IPS DF 4.7 (cell line): ENCODE measurements at regions not wholly inside any gene's neighbourhood (a gene's known extent, or its start where the extent isn't known, plus 50 kb on each side); places are given as distances from the start of the nearest gene placed in this dataset.

Experiments
- DNase-seq: peaks from one replicate; pipeline ENCODE4 v3.0.0-alpha.2; 2013; ENCODE audit warnings: low spot score; ENCODE audit errors: extremely low read depth

DNA sequence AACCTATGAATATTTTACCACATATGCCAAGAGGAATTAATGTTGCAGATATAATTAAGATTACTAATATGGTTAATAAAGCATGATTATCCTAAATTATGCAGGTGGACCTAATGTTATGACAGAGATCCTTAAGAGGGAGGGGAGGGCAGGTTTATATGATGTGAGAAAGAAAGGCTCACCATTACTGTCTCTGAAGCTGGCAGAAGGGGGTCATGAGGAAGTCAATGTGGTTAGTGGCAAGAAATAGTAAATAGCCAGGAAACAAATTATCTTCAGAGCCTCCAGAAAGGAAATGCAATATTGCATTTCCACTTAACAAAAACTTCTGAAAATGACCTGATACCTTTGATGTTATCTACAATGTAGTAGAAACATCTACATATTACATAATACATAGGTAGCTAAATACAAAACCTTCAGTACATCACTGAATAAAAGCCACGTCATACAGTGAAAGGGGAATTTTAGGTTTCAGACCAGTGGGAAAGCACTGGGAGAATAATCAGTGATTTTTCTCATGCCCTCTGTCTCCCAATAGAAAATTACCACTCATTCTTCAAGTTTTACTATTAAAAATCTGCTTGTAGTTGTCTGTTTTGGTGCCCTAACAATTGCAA lies 609.2 kb downstream of the SPOCK3 start:
- DNase-seq, result no peak

DNA sequence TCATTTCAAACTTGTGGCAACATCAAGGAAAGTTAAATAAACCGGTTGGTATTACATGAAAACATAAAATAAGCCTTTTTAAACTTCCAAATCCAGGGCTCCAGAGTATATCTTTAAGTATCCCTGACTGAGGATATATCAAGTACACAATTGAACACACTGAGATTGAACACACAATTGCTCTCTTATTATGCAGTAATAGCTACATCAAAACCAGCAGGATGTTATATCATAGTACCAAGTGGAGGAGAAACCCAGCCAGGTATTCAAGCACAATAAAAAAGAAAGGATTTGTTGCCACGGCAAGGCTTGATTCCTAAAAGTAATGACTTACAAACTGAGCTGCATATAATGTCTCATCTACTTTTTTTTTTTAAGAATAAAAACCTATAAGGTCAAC lies 605.8 kb downstream of the SPOCK3 start:
- no peak for DNase-seq

DNA sequence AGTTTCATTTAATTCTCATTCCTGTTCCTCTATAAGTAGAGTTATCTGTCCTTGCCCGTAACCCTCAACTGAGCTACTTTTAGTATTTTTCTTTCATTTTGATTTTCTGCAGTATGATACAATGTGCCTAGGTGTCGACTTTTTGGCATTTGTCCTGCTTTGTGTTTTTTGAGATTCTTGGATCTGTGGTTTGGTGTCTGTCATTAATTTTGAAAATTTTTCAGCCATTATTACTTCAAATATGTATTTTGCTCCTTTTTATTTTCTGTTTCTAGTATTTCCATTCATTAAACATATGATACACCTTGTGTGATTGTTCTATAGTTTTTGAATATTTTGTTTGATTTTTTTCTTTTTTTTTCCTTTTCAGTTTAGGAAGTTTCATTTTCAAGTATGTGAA lies 598.9 kb downstream of the SPOCK3 start:
- no peak for DNase-seq

DNA sequence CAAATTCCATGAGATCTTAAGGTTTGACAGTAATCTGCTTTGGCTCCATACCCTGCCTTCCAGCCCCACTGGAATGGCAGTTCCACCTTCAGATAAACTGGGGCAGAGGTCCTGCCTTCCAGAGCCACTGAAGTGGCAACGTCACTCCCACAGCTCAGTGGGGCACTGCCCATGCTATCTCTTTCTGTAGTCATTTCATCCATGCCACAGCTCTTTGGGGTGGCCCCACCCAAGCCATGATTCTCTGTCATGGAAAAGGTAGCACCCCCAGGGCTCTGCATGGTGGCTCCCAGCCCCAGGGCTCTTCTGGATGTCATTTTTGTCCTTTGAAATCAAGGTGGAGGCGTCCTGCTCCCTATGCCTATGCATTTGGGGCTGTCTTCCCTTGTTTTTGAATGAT lies 596.5 kb downstream of the SPOCK3 start:
- no peak for DNase-seq

DNA sequence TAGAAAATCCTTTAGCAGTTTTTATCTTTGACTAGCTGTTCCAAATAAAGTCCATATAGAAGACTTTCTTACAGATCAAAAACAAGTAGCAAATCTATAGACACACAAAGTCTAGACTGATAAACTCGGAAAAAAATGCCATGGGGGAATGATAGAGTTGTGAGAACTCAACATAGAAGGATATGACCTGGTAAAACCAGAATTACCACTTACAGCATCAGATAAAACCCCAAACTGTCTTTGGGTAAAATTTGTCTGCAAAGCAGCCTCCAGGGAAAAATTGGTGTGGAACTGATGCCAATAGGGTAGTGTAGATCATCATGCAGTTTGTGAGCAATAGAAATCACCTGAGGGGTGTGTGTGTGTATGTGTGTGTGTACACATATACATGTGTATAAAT lies 579.1 kb downstream of the SPOCK3 start:
- no peak for DNase-seq

DNA sequence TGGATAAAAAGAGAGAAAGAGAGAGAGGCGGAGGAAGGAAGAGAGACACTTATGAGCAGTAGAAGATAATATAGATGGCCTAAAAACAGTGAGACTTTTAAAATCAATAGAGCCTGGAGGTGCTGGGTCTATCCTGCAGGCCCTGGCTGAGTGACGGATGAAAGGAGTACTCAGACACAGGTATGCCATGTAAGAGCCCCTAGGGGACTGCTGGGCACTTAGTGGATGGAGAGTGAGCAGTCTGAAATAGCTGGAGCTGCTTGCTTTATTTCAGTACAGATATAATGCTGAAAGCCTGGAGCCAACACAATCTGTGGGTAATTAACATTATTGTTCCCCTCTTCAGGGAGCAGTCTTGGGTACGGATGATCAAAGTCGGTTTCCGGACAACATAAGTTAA lies 578.6 kb downstream of the SPOCK3 start:
- no peak for DNase-seq

DNA sequence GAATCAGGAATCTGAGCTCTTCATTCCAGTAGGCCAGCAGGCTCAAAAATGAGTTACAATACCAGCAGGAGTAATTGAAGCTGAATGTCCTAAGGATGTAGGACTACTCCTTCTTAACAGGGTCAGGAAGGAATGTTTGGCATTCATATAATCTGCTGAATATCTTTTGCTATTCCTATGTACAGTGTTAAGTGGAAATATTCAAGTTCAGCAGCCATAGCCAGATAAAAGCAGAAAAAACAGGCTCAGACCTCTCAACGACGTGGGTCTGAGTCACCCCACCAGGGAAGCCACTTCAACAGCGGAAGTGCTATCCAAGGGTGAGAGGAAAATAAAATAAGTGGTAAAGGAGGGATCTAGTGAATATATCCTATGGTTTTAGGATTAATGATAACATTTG lies 577.0 kb downstream of the SPOCK3 start:
- DNase-seq, result no peak

DNA sequence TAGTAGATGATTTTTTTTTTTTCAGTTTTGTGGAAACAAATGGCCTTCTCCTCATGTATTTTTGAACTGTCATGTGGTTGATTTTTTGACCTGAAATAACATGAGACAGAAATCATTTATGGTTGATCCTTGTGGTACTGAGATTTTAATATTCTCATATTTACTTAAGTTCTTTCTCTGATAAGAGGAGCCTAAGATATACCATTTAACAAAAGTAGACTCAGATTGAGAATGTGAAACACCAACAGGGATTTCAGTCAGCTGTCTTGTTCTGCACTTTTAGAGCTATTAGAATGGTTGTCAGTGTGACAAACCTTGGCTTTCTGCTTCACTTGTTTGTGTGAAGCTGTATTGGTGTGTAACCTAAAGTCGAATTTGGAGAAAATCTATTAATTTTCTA lies 575.7 kb downstream of the SPOCK3 start:
- no peak for DNase-seq

DNA sequence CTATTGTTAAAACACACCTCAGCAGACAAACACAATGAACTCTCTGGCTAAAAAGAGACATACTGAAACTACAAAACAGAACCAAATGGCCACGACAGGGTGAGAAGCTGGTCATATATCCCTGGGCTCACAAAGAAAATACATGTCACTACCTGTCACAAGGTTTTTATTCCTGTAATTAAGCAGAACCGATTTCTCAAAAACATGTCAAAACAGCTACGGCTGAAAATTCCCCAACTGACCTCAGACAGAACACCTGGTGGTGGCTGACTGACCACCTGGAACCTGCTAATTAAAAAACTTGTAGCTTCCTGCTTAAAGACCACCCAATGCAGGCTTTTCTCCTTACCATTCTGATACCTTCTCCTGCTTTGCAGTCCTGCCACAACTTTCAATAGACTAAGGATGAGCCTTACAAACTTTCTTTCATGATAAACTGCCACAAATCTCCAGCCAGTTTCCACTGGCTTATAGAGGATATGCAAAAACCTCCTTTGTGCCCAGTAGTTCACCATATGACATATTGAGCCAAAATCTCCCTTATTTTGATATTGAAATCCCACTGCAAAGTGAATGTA lies 571.9 kb downstream of the SPOCK3 start:
- no peak for DNase-seq

DNA sequence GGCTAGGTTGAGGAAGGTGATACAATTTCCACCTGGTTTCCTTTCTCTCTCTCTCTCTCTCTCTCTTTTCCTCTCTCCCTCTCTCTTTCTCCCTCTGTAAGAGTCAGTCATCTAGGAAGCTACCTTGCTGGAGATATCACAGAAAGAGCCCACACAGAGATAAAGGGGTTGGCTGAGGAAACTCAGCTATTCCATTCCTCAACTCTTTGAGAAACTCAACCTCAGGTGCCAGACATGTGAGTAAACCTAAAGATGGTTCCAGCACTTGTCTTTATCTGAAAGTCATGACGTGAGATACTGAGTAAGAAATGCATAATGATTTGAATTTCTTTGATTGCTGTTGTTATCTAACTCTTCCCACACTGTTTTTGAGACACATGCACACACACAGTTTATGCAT lies 564.0 kb downstream of the SPOCK3 start:
- no peak for DNase-seq

DNA sequence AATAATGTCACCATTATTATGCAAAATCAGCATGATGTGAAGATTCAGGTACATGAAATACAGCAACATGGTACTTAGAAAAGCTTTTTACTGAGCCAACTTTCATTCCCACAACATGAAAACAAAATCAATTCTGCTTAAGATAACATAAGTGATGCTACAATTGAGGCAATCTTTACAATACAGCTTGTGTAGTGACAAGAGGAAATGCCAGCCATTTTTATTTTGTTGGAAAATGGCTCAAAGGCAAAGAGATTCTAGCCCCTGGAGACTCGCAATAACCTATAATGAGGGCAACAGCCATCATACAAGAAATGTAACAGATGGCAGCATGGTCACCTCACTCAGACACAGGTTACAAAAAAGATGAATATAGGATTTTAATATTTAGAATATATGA lies 560.4 kb downstream of the SPOCK3 start:
- no peak for DNase-seq

DNA sequence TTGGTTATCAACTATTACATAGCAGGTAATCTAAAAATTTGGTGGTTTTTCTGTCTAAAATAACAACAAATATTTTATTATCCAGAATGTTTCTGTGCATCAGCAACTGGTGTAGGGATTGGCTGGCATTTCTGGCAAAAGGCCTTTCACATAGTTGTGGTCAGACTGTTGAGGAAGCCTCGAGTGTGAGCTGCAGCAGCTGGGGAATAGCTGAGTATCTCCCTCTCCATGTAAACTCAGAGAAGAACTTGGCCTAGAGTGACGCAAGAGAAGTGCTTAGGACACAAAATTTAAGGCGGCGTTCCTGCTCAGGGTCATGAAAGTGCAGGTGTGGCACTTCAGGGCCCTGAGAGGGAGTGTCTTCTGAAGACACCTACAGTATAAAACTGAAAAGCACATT lies 558.9 kb downstream of the SPOCK3 start:
- DNase-seq, result no peak

DNA sequence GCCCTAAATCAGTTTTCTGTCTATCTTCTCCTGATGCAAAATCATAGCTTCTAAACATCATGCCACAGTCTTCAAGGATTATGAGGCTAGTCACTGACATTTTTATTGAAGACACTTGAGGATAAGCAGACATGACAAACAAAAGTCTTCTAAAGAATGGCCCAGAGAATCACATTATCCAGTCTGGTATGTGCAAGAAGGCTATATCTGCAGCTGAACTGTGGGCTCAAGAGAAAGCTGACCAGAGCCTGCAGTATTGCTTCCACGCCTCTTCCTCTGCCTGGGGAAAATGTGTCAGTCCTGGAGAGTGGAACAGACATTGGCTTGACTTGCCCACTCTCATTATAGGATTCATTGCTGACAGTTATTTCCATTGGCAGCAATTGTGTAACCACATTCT lies 553.5 kb downstream of the SPOCK3 start:
- no peak for DNase-seq

DNA sequence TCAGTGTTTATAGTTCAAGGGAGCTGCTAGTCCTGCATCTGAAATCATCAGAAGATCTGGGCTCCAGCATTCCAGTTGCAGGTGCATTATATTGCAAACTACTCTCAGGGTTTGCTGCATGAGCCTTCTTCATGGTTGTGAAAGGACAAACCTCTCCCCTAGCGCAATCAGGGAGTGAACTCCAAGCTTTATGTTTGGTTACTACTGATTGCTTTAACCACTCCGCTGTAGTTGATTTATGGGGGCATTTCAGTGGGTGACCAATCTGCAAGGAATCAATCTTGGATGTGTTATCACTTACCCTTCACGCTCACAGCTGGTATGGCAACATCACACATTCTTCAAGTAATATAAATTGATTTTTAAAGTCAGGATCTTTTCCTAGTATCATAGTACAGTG lies 552.1 kb downstream of the SPOCK3 start:
- no peak for DNase-seq
